SH-SY5Y (cell line): ENCODE measurements at regions not wholly inside any gene's neighbourhood (a gene's known extent, or its start where the extent isn't known, plus 50 kb on each side); places are given as distances from the start of the nearest gene placed in this dataset.

Experiments
- GATA2 ChIP-seq: IDR thresholded peaks from 2 replicates; pipeline ENCODE4 v1.6.1; 2011; ENCODE audit warnings: mild to moderate bottlenecking, low read depth, low read length
- GATA3 ChIP-seq: IDR thresholded peaks from 2 replicates; pipeline ENCODE4 v1.6.1; 2011; ENCODE audit warnings: low read depth, mild to moderate bottlenecking, low read length, moderate library complexity

- TF ChIP-seq GATA3, result no peak
- no peak for TF ChIP-seq GATA2
These were observed 148.0 kb downstream of the GALR1 start for GRCh38 chr18:77397617-77398016.
